Left lung (tissue), 4 donors: ENCODE measurements at regions not wholly inside any gene's neighbourhood (a gene's known extent, or its start where the extent isn't known, plus 50 kb on each side); places are given as distances from the start of the nearest gene placed in this dataset.

Experiments
- ATAC-seq: fragments of 200-7000 bp; cut with Tn5 transposase; one replicate; pipeline ENCODE4 v1.9.1; 2020; ENCODE audit warnings: moderate library complexity
- DNase-seq, 4 donors: peaks; one replicate each; pipeline ENCODE4 v3.0.0-alpha.2; 2013 to 2020
- H3K27ac ChIP-seq, 2 donors: fragments of 200-600 bp; sonication (generic) in 1 of 2; one replicate each; pipeline versions ENCODE4 v1.5.0 to v1.8.0; 2020 to 2021
- H3K27me3 ChIP-seq, 2 donors: fragments of 200-600 bp; sonication (generic) in 1 of 2; one replicate each; pipeline versions ENCODE4 v1.5.0 to v1.8.0; 2020 to 2021
- H3K36me3 ChIP-seq, 2 donors: fragments of 200-600 bp; sonication (generic) in 1 of 2; one replicate each; pipeline versions ENCODE4 v1.5.0 to v1.8.0; 2020 to 2021
- H3K4me1 ChIP-seq, 2 donors: fragments of 200-600 bp; one replicate each; pipeline ENCODE4 v1.8.0; 2021
- H3K4me3 ChIP-seq, 2 donors: fragments of 200-600 bp; sonication (generic) in 1 of 2; one replicate each; pipeline versions ENCODE4 v1.5.0 to v1.8.0; 2020 to 2021; ENCODE audit warnings: mild to moderate bottlenecking in 1 of 2
- H3K9me3 ChIP-seq, 2 donors: fragments of 200-600 bp; sonication (generic) in 1 of 2; one replicate each; pipeline versions ENCODE4 v1.5.0 to v1.8.0; 2020 to 2021
- CTCF ChIP-seq, 2 donors: fragments of 200-600 bp; sonication (generic) in 1 of 2; IDR thresholded peaks; one replicate each; pipeline versions ENCODE4 v1.5.0 to v1.8.0; 2021; ENCODE audit warnings: antibody characterized with exemption in 2 of 2
- intact Hi-C, 2 donors: fragments of 100-400 bp; cut with DNase I; formaldehyde crosslinking; loops; one replicate each; pipeline versions ENCODE4 v1.11.2 to v1.14.2; 2022
- donor health status: DM: no; HTN: yes; CAD: no.
- donor health status: DM: no; HTN: no; CAD: no.

DNA sequence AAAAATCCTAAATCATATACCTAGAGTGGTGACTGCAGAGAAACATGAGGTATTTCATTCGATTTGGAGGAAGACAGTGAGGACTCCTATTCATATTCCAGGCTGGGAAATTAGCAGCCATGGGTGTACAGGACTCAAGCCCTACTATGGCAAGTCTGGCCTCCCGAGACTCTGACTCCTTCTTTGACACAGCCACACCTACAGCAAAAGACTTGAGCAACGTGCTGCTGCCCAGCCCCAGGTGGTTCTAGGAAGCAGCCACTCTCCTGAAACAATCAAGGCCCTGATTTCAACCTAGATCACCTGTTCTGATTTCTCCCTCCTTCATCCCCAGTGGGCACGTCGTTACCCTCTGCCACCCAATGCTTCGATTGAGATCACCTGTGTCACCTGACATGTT is 84.0 kb upstream of the ATP11B start:
- Histone ChIP-seq H3K27me3 (peaks cover 0 to 13% of the 10 kb centered on the region in 2 donors), H3K4me3 (no peak overlapping the region), H3K27ac (no peak overlapping the region), H3K36me3 (no peaks in the 10 kb centered on the region), H3K9me3 (no peaks in the 10 kb centered on the region), H3K4me1 (no peaks in the 10 kb centered on the region)
- DNase-seq (no peak), ATAC-seq (no peak)
- intact Hi-C loops = no loop called here
- TF ChIP-seq CTCF (IDR thresholded peaks at IDR 0.05) = no peak

GRCh38 chr3:182710557-182711157 is 82.6 kb upstream of the ATP11B start:
- H3K27me3 ChIP-seq = peaks cover 0 to 6% of the 10 kb centered on the region in 2 donors
- no peaks in the 10 kb centered on the region for H3K36me3 ChIP-seq
- H3K9me3 ChIP-seq = no peaks in the 10 kb centered on the region
- H3K27ac ChIP-seq = peak overlapping the region in 1 of 2 donors; percentile 35
- DNase-seq (no peak), ATAC-seq (peak; percentile 70)
- no peaks in the 10 kb centered on the region for H3K4me1 ChIP-seq
- intact Hi-C loops = loop anchor here in 1 of 2 donors (5.0 kb wide), 1 partner anchor 127 kb away; no protein-coding TSS in a partner anchor
- TF ChIP-seq CTCF (IDR thresholded peaks at IDR 0.05) = peak; percentile 53 to 62
- H3K4me3 ChIP-seq = no peak overlapping the region

DNA sequence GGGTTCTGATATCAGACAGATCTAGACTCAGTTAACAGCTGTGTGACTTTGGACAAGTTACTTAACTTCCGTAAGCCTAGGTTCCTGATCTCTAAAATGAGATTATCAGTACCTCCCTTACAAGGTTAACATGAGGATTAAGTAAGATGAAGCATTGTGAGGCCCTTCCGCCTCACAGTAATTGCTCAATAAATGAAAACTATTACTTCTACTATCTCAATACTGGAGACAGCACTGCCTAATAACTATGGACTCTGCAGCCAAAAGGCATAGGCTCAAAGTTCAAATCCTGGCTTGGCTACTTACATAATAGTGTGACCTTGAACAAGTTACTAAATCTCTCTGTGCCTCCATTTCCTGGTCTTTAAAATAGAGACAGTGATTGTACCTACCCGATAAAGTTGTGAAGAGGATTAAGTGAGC is 82.0 kb upstream of the ATP11B start:
- DNase-seq (no peak), ATAC-seq (no peak)
- intact Hi-C loops = loop anchor here in 1 of 2 donors (5.0 kb wide), 1 partner anchor 126 kb away; no protein-coding TSS in a partner anchor
- peaks cover 0 to 3% of the 10 kb centered on the region in 2 donors for H3K27me3 ChIP-seq
- H3K4me1 ChIP-seq = no peaks in the 10 kb centered on the region
- no peak overlapping the region for H3K4me3 ChIP-seq
- no peak for TF ChIP-seq CTCF (IDR thresholded peaks at IDR 0.05)
- H3K27ac ChIP-seq = peak overlapping the region in 1 of 2 donors; percentile 35
- no peaks in the 10 kb centered on the region for H3K36me3 ChIP-seq
- no peaks in the 10 kb centered on the region for H3K9me3 ChIP-seq

- intact Hi-C loops = loop anchor here in 1 of 2 donors (5.0 kb wide), 1 partner anchor 125 kb away; no protein-coding TSS in a partner anchor
- no peaks in the 10 kb centered on the region for H3K36me3 ChIP-seq
- no peak overlapping the region for H3K4me3 ChIP-seq
- H3K27me3 ChIP-seq = no peaks in the 10 kb centered on the region
- no peak for TF ChIP-seq CTCF (IDR thresholded peaks at IDR 0.05)
- DNase-seq (no peak), ATAC-seq (no peak)
- no peaks in the 10 kb centered on the region for H3K4me1 ChIP-seq
- H3K9me3 ChIP-seq = no peaks in the 10 kb centered on the region
- H3K27ac ChIP-seq = no peak overlapping the region
These were observed 81.5 kb upstream of the ATP11B start for GRCh38 chr3:182711853-182712252.

DNA sequence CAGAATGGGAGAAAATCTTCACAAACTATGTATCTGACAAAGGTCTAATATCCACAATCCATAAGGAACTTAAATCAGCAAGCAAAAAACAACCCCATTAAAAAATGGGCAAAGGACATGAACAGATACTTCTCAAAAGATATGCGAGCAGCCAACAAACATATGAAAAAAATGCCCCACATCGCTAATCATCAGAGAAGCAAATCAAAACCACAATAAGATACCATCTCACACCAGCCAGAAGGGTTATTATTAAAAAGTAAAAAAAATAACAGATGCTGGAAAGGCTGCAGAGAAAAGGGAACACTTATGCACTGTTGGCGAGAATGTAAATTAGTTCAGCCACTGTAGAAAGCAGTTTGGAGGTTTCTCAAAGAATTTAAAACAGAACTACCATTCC is 80.2 kb upstream of the ATP11B start:
- ATAC-seq = no peak
- Histone ChIP-seq H3K27me3 (no peaks in the 10 kb centered on the region), H3K27ac (no peak overlapping the region), H3K4me1 (no peaks in the 10 kb centered on the region), H3K4me3 (peak overlapping the region in 1 of 2 donors; percentile 4), H3K36me3 (no peaks in the 10 kb centered on the region), H3K9me3 (no peaks in the 10 kb centered on the region)
- DNase-seq = no peak
- intact Hi-C loops = loop anchor here in 1 of 2 donors (5.0 kb wide), 1 partner anchor 124 kb away; no protein-coding TSS in a partner anchor
- no peak for TF ChIP-seq CTCF (IDR thresholded peaks at IDR 0.05)
